H1 (cell line): ENCODE measurements at regions not wholly inside any gene's neighbourhood (a gene's known extent, or its start where the extent isn't known, plus 50 kb on each side); places are given as distances from the start of the nearest gene placed in this dataset.

Experiments
- ATF3 ChIP-seq: IDR thresholded peaks from 2 replicates; pipeline ENCODE4 v1.6.1; 2011; ENCODE audit warnings: low read depth, mild to moderate bottlenecking, low read length; ENCODE audit not compliant: insufficient read depth
- CHD1 ChIP-seq: IDR thresholded peaks from 2 replicates; pipeline ENCODE4 v1.6.1; 2012; ENCODE audit warnings: low read depth, low read length, improper control_type of control experiment
- CTBP2 ChIP-seq: IDR thresholded peaks from 2 replicates; pipeline ENCODE4 v1.7.0; 2011; ENCODE audit warnings: borderline replicate concordance, mild to moderate bottlenecking, moderate library complexity, mixed read lengths, low read length; ENCODE audit not compliant: insufficient read depth, insufficient read length
- GTF2F1 ChIP-seq: IDR thresholded peaks from 2 replicates; pipeline ENCODE4 v1.6.1; 2012; ENCODE audit warnings: low read depth, low read length, improper control_type of control experiment, borderline replicate concordance
- NANOG ChIP-seq: IDR thresholded peaks from 2 replicates; pipeline ENCODE4 v1.6.1; 2011; ENCODE audit warnings: low read length, low read depth, mild to moderate bottlenecking, inconsistent platforms; ENCODE audit not compliant: insufficient read depth, poor library complexity, severe bottlenecking
- NRF1 ChIP-seq: IDR thresholded peaks from 2 replicates; pipeline ENCODE4 v1.6.1; 2011; ENCODE audit warnings: mild to moderate bottlenecking, low read depth, low read length, improper control_type of control experiment
- SP1 ChIP-seq: IDR thresholded peaks from 2 replicates; pipeline ENCODE4 v1.6.1; 2011; ENCODE audit warnings: low read depth, low read length
- SP4 ChIP-seq: IDR thresholded peaks from 2 replicates; pipeline ENCODE4 v1.6.1; 2012; ENCODE audit warnings: low read length, inconsistent platforms
- TBP ChIP-seq: IDR thresholded peaks from 2 replicates; pipeline ENCODE4 v1.6.1; 2011; ENCODE audit warnings: low read depth, low read length, improper control_type of control experiment
- TF ChIP-seq, protein P1 (sequence below): fragments of 300-600 bp; sonication (generic); IDR thresholded peaks from 2 replicates; pipeline ENCODE4 v1.7.1; 2012; ENCODE audit warnings: low read length, moderate library complexity, mild to moderate bottlenecking, inconsistent platforms; ENCODE audit not compliant: insufficient replicate concordance
- TF ChIP-seq, protein P2 (sequence below): IDR thresholded peaks from 2 replicates; pipeline ENCODE4 v1.6.1; 2012; ENCODE audit warnings: inconsistent platforms

DNA sequence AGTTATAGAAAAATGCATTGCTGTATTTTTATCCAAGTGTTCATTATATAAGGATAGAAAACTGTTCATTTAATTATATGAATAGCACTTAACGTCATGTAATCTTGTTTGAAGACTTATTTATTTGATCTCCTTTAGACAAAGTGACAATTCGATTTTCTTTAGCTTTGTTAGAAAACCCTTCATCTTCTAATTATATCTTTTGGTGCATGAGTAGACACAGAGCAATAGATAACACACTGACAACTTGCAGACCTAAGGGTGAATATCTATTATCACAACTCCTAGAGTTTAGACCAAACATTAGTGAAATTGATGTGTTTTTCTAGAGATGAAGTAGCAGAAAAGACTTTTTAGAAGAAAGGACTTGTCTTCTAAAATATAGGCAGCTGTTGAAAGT is 446.4 kb upstream of the SEMA6A start (continued):
- TF ChIP-seq, protein P1, sequence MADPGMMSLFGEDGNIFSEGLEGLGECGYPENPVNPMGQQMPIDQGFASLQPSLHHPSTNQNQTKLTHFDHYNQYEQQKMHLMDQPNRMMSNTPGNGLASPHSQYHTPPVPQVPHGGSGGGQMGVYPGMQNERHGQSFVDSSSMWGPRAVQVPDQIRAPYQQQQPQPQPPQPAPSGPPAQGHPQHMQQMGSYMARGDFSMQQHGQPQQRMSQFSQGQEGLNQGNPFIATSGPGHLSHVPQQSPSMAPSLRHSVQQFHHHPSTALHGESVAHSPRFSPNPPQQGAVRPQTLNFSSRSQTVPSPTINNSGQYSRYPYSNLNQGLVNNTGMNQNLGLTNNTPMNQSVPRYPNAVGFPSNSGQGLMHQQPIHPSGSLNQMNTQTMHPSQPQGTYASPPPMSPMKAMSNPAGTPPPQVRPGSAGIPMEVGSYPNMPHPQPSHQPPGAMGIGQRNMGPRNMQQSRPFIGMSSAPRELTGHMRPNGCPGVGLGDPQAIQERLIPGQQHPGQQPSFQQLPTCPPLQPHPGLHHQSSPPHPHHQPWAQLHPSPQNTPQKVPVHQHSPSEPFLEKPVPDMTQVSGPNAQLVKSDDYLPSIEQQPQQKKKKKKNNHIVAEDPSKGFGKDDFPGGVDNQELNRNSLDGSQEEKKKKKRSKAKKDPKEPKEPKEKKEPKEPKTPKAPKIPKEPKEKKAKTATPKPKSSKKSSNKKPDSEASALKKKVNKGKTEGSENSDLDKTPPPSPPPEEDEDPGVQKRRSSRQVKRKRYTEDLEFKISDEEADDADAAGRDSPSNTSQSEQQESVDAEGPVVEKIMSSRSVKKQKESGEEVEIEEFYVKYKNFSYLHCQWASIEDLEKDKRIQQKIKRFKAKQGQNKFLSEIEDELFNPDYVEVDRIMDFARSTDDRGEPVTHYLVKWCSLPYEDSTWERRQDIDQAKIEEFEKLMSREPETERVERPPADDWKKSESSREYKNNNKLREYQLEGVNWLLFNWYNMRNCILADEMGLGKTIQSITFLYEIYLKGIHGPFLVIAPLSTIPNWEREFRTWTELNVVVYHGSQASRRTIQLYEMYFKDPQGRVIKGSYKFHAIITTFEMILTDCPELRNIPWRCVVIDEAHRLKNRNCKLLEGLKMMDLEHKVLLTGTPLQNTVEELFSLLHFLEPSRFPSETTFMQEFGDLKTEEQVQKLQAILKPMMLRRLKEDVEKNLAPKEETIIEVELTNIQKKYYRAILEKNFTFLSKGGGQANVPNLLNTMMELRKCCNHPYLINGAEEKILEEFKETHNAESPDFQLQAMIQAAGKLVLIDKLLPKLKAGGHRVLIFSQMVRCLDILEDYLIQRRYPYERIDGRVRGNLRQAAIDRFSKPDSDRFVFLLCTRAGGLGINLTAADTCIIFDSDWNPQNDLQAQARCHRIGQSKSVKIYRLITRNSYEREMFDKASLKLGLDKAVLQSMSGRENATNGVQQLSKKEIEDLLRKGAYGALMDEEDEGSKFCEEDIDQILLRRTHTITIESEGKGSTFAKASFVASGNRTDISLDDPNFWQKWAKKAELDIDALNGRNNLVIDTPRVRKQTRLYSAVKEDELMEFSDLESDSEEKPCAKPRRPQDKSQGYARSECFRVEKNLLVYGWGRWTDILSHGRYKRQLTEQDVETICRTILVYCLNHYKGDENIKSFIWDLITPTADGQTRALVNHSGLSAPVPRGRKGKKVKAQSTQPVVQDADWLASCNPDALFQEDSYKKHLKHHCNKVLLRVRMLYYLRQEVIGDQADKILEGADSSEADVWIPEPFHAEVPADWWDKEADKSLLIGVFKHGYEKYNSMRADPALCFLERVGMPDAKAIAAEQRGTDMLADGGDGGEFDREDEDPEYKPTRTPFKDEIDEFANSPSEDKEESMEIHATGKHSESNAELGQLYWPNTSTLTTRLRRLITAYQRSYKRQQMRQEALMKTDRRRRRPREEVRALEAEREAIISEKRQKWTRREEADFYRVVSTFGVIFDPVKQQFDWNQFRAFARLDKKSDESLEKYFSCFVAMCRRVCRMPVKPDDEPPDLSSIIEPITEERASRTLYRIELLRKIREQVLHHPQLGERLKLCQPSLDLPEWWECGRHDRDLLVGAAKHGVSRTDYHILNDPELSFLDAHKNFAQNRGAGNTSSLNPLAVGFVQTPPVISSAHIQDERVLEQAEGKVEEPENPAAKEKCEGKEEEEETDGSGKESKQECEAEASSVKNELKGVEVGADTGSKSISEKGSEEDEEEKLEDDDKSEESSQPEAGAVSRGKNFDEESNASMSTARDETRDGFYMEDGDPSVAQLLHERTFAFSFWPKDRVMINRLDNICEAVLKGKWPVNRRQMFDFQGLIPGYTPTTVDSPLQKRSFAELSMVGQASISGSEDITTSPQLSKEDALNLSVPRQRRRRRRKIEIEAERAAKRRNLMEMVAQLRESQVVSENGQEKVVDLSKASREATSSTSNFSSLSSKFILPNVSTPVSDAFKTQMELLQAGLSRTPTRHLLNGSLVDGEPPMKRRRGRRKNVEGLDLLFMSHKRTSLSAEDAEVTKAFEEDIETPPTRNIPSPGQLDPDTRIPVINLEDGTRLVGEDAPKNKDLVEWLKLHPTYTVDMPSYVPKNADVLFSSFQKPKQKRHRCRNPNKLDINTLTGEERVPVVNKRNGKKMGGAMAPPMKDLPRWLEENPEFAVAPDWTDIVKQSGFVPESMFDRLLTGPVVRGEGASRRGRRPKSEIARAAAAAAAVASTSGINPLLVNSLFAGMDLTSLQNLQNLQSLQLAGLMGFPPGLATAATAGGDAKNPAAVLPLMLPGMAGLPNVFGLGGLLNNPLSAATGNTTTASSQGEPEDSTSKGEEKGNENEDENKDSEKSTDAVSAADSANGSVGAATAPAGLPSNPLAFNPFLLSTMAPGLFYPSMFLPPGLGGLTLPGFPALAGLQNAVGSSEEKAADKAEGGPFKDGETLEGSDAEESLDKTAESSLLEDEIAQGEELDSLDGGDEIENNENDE: no peak
- TF ChIP-seq NRF1 (no peak), ATF3 (no peak), TBP (no peak), CHD1 (no peak), SP4 (no peak), NANOG (no peak), SP1 (no peak), CTBP2 (no peak), GTF2F1 (no peak)
- TF ChIP-seq, protein P2, sequence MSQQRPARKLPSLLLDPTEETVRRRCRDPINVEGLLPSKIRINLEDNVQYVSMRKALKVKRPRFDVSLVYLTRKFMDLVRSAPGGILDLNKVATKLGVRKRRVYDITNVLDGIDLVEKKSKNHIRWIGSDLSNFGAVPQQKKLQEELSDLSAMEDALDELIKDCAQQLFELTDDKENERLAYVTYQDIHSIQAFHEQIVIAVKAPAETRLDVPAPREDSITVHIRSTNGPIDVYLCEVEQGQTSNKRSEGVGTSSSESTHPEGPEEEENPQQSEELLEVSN: no peak
